ENCODE measurements at regions not wholly inside any gene's neighbourhood (a gene's known extent, or its start where the extent isn't known, plus 50 kb on each side); places are given as distances from the start of the nearest gene placed in this dataset.
"Not testable (repeated sequence)": the region's sequence is repeated elsewhere in the genome, so short reads cannot be mapped to it uniquely, and the experiment has no call there.

GRCh38 chr18:42486271-42486670 is 531.2 kb downstream of the PIK3C3 start:
- DNase-seq = no peak

- DNase-seq = no peak
These were observed 553.8 kb downstream of the PIK3C3 start for GRCh38 chr18:42508683-42509296.

- DNase-seq = no peak
These were observed 554.8 kb downstream of the PIK3C3 start for GRCh38 chr18:42509750-42510415.

GRCh38 chr18:42510540-42510939 is 555.5 kb downstream of the PIK3C3 start:
- DNase-seq = no peak

- no peak for DNase-seq
These were observed 558.4 kb downstream of the PIK3C3 start for GRCh38 chr18:42513441-42513840.

GRCh38 chr18:42514512-42514911 is 559.5 kb downstream of the PIK3C3 start:
- DNase-seq = no peak

- no peak for DNase-seq
These were observed 562.9 kb downstream of the PIK3C3 start for GRCh38 chr18:42517896-42518295.

- DNase-seq = not testable (repeated sequence)
These were observed 563.3 kb downstream of the PIK3C3 start for GRCh38 chr18:42518331-42518730.

GRCh38 chr18:42520138-42520537 is 565.1 kb downstream of the PIK3C3 start:
- no peak for DNase-seq

GRCh38 chr18:42525905-42526304 is 570.9 kb downstream of the PIK3C3 start:
- no peak for DNase-seq

- DNase-seq = no peak
These were observed 572.7 kb downstream of the PIK3C3 start for GRCh38 chr18:42527766-42528165.

- DNase-seq = no peak
These were observed 575.2 kb downstream of the PIK3C3 start for GRCh38 chr18:42530276-42530675.

- DNase-seq = no peak
These were observed 577.1 kb downstream of the PIK3C3 start for GRCh38 chr18:42532119-42532518.

GRCh38 chr18:42533009-42533575 is 578.1 kb downstream of the PIK3C3 start:
- no peak for DNase-seq

- no peak for DNase-seq
These were observed 578.6 kb downstream of the PIK3C3 start for GRCh38 chr18:42533616-42534015.

GRCh38 chr18:42534313-42534712 is 579.3 kb downstream of the PIK3C3 start:
- no peak for DNase-seq

GRCh38 chr18:42536442-42536841 is 579.0 kb downstream of the RIT2 start:
- no peak for DNase-seq

GRCh38 chr18:42537291-42537690 is 578.2 kb downstream of the RIT2 start:
- no peak for DNase-seq

GRCh38 chr18:42544901-42545300 is 570.6 kb downstream of the RIT2 start:
- no peak for DNase-seq

GRCh38 chr18:42545825-42546224 is 569.7 kb downstream of the RIT2 start:
- DNase-seq = no peak

- DNase-seq = no peak
These were observed 567.0 kb downstream of the RIT2 start for GRCh38 chr18:42548493-42548892.

GRCh38 chr18:42549596-42549995 is 565.9 kb downstream of the RIT2 start:
- no peak for DNase-seq

- DNase-seq = not testable (repeated sequence)
These were observed 562.9 kb downstream of the RIT2 start for GRCh38 chr18:42552559-42552958.

GRCh38 chr18:42559069-42559690 is 556.3 kb downstream of the RIT2 start:
- no peak for DNase-seq

Measured in stimulated activated naive CD4-positive, alpha-beta T cell treated with Interleukin-2 at 50 U/mL for 16 hours (primary cell).